Sigmoid colon (tissue), 3 donors: ENCODE measurements at regions not wholly inside any gene's neighbourhood (a gene's known extent, or its start where the extent isn't known, plus 50 kb on each side); places are given as distances from the start of the nearest gene placed in this dataset.

Experiments used
- CTCF ChIP-seq, 4 experiments: fragments of 450-650 bp in 3 of 4; fragments of 200-600 bp in 1 of 4; IDR thresholded peaks; one replicate each; pipeline ENCODE4 v1.5.1; 2016 to 2019; ENCODE audit warnings: antibody characterized with exemption in 4 of 4, mild to moderate bottlenecking in 3 of 4, moderate library complexity in 2 of 4
- POLR2A ChIP-seq, 2 donors: fragments of 450-650 bp; IDR thresholded peaks; one replicate each; pipeline ENCODE4 v1.6.1; 2016; ENCODE audit warnings: antibody characterized with exemption in 2 of 2, mild to moderate bottlenecking in 2 of 2, moderate library complexity in 2 of 2

GRCh38 chr3:106048946-106049481 is 180.2 kb upstream of the CBLB start:
- TF ChIP-seq CTCF (IDR thresholded peaks at IDR 0.05) = no peak
- no peak for TF ChIP-seq POLR2A (IDR thresholded peaks at IDR 0.05)
